ENCODE measurements at regions not wholly inside any gene's neighbourhood (a gene's known extent, or its start where the extent isn't known, plus 50 kb on each side); places are given as distances from the start of the nearest gene placed in this dataset.
A peak's percentile ranks its signal among the peaks of the same experiment; 100 is the strongest.

GRCh38 chr3:65107174-65107573 lies 419.4 kb upstream of the ADAMTS9 start:
- no peak for DNase-seq

- DNase-seq = no peak
Measured at GRCh38 chr3:65101450-65101849, 413.6 kb upstream of the ADAMTS9 start.

GRCh38 chr3:65098400-65098799 lies 410.6 kb upstream of the ADAMTS9 start:
- DNase-seq = no peak

- DNase-seq = no peak
Measured at GRCh38 chr3:65096110-65096745, 408.4 kb upstream of the ADAMTS9 start.

- DNase-seq = no peak
Measured at GRCh38 chr3:65094723-65095122, 406.9 kb upstream of the ADAMTS9 start.

GRCh38 chr3:65093641-65094040 lies 405.8 kb upstream of the ADAMTS9 start:
- no peak for DNase-seq

- no peak for DNase-seq
Measured at GRCh38 chr3:65091565-65091964, 403.8 kb upstream of the ADAMTS9 start.

GRCh38 chr3:65083240-65083639 lies 395.4 kb upstream of the ADAMTS9 start:
- DNase-seq = no peak

- DNase-seq = no peak
Measured at GRCh38 chr3:65081536-65081935, 393.7 kb upstream of the ADAMTS9 start.

GRCh38 chr3:65080432-65080831 lies 392.6 kb upstream of the ADAMTS9 start:
- DNase-seq = no peak

GRCh38 chr3:65079560-65079959 lies 391.8 kb upstream of the ADAMTS9 start:
- DNase-seq = no peak

GRCh38 chr3:65078748-65079147 lies 390.9 kb upstream of the ADAMTS9 start:
- DNase-seq = no peak

- no peak for DNase-seq
Measured at GRCh38 chr3:65077124-65077523, 389.3 kb upstream of the ADAMTS9 start.

GRCh38 chr3:65070968-65071367 lies 383.2 kb upstream of the ADAMTS9 start:
- no peak for DNase-seq

GRCh38 chr3:65060904-65061303 lies 373.1 kb upstream of the ADAMTS9 start:
- no peak for DNase-seq

- peak; percentile 4 for DNase-seq
Measured at GRCh38 chr3:65052101-65052500, 364.3 kb upstream of the ADAMTS9 start.

- peak; percentile 4 for DNase-seq
Measured at GRCh38 chr3:65048151-65048550, 360.4 kb upstream of the ADAMTS9 start.

- no peak for DNase-seq
Measured at GRCh38 chr3:65045138-65045537, 357.3 kb upstream of the ADAMTS9 start.

GRCh38 chr3:65044401-65044800 lies 356.6 kb upstream of the ADAMTS9 start:
- DNase-seq = no peak

GRCh38 chr3:65042675-65043074 lies 354.9 kb upstream of the ADAMTS9 start:
- no peak for DNase-seq

- peak; percentile 26 for DNase-seq
Measured at GRCh38 chr3:65039754-65040210, 352.0 kb upstream of the ADAMTS9 start.

- no peak for DNase-seq
Measured at GRCh38 chr3:65037861-65038260, 350.1 kb upstream of the ADAMTS9 start.

- DNase-seq = no peak
Measured at GRCh38 chr3:65035246-65035645, 347.4 kb upstream of the ADAMTS9 start.

GRCh38 chr3:65033576-65033975 lies 345.8 kb upstream of the ADAMTS9 start:
- DNase-seq = no peak

- peak; percentile 30 for DNase-seq
Measured at GRCh38 chr3:65030847-65031463, 343.2 kb upstream of the ADAMTS9 start.
